Glutamatergic neuron (in vitro differentiated cells): ENCODE measurements at regions not wholly inside any gene's neighbourhood (a gene's known extent, or its start where the extent isn't known, plus 50 kb on each side); places are given as distances from the start of the nearest gene placed in this dataset.

Experiments used
- DNase-seq: peaks from one replicate; pipeline ENCODE4 v3.0.0; 2022
- H3K27ac Mint-ChIP-seq: one replicate; pipeline ENCODE4 v1.8.0; 2020; ENCODE audit warnings: mild to moderate bottlenecking, mixed read lengths, inconsistent platforms; ENCODE audit not compliant: unreplicated experiment
- H3K27me3 Mint-ChIP-seq: one replicate; pipeline ENCODE4 v1.8.0; 2020; ENCODE audit warnings: mild to moderate bottlenecking, moderate library complexity, mixed read lengths, inconsistent platforms; ENCODE audit not compliant: unreplicated experiment
- H3K36me3 Mint-ChIP-seq: one replicate; pipeline ENCODE4 v1.8.0; 2020; ENCODE audit warnings: mild to moderate bottlenecking, mixed read lengths, inconsistent platforms; ENCODE audit not compliant: unreplicated experiment
- H3K4me1 Mint-ChIP-seq: one replicate; pipeline ENCODE4 v1.8.0; 2020; ENCODE audit warnings: mild to moderate bottlenecking, low read depth, mixed read lengths, inconsistent platforms; ENCODE audit not compliant: unreplicated experiment
- H3K4me3 Mint-ChIP-seq: one replicate; pipeline ENCODE4 v1.8.0; 2020; ENCODE audit warnings: mild to moderate bottlenecking, mixed read lengths, inconsistent platforms; ENCODE audit not compliant: unreplicated experiment
- H3K9me3 Mint-ChIP-seq: one replicate; pipeline ENCODE4 v1.8.0; 2020; ENCODE audit warnings: mild to moderate bottlenecking, moderate library complexity, mixed read lengths, inconsistent platforms; ENCODE audit not compliant: unreplicated experiment
- CTCF ChIP-seq: fragments of 200-600 bp; sonication (generic); IDR thresholded peaks from one replicate; pipeline ENCODE4 v1.5.0; 2021; ENCODE audit not compliant: partially characterized antibody, unreplicated experiment

GRCh38 chr1:80929868-80930508 lies 870.7 kb upstream of the ADGRL2 start:
- no peak for TF ChIP-seq CTCF
- Mint-ChIP-seq H3K9me3 (peaks cover 2% of the 10 kb centered on the region), H3K27me3 (no peaks in the 10 kb centered on the region), H3K27ac (no peak overlapping the region), H3K36me3 (peaks cover 7% of the 10 kb centered on the region), H3K4me1 (no peaks in the 10 kb centered on the region), H3K4me3 (no peak overlapping the region)
- DNase-seq = no peak

- no peak overlapping the region for H3K4me3 Mint-ChIP-seq
- DNase-seq = no peak
- no peaks in the 10 kb centered on the region for H3K27me3 Mint-ChIP-seq
- no peak overlapping the region for H3K27ac Mint-ChIP-seq
- H3K4me1 Mint-ChIP-seq = no peaks in the 10 kb centered on the region
- no peak for TF ChIP-seq CTCF
- no peaks in the 10 kb centered on the region for H3K9me3 Mint-ChIP-seq
- peaks cover 7% of the 10 kb centered on the region for H3K36me3 Mint-ChIP-seq
Measured at GRCh38 chr1:80926531-80926930, 874.2 kb upstream of the ADGRL2 start.

DNA sequence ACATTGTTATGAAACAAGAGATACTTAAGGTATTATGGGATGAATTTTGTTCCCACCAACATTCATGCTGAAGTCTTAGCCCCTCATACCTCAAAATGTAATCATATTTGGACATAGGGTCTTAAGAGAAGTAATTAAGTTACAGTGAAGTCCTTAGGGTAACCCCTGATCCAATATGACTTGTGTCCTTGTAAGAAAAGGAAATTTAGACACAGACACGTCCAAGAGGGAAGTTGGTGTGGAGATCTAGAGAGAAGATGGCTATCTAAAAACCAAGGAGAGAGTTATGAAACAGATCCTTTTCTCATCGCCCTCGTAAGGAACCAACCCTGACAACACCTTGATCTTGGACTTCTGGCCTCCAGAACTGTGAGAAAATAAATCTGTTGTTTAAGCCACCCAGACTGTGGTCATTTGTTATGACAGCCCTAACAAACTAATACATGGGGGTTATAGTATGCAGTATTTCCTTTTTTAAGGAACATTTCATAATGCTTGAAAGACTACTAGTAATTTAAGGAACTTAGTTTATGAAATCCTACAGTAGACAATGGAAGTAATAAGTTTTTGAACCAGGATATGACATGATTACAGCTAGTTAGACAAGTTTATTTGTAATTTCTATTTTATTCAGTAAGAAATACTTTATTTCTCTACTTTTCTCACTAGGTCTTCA lies 875.5 kb upstream of the ADGRL2 start:
- Mint-ChIP-seq H3K27me3 (no peaks in the 10 kb centered on the region), H3K27ac (no peak overlapping the region), H3K9me3 (no peaks in the 10 kb centered on the region), H3K4me1 (no peaks in the 10 kb centered on the region), H3K36me3 (no peaks in the 10 kb centered on the region), H3K4me3 (no peak overlapping the region)
- no peak for DNase-seq
- TF ChIP-seq CTCF = no peak

- no peak for TF ChIP-seq CTCF
- no peaks in the 10 kb centered on the region for H3K27me3 Mint-ChIP-seq
- no peak overlapping the region for H3K4me3 Mint-ChIP-seq
- no peak overlapping the region for H3K27ac Mint-ChIP-seq
- no peak for DNase-seq
- no peaks in the 10 kb centered on the region for H3K9me3 Mint-ChIP-seq
- no peaks in the 10 kb centered on the region for H3K4me1 Mint-ChIP-seq
- H3K36me3 Mint-ChIP-seq = no peaks in the 10 kb centered on the region
Measured at GRCh38 chr1:80924290-80924689, 876.4 kb upstream of the ADGRL2 start.

GRCh38 chr1:80922906-80923305 lies 877.8 kb upstream of the ADGRL2 start:
- no peaks in the 10 kb centered on the region for H3K9me3 Mint-ChIP-seq
- H3K36me3 Mint-ChIP-seq = no peaks in the 10 kb centered on the region
- DNase-seq = no peak
- TF ChIP-seq CTCF = no peak
- H3K27me3 Mint-ChIP-seq = no peaks in the 10 kb centered on the region
- H3K4me3 Mint-ChIP-seq = no peak overlapping the region
- H3K4me1 Mint-ChIP-seq = no peaks in the 10 kb centered on the region
- H3K27ac Mint-ChIP-seq = no peak overlapping the region
